Fibroblast of skin of right quadriceps (primary cell): ENCODE measurements at regions not wholly inside any gene's neighbourhood (a gene's known extent, or its start where the extent isn't known, plus 50 kb on each side); places are given as distances from the start of the nearest gene placed in this dataset.
A peak's percentile ranks its signal among the peaks of the same experiment; 100 is the strongest.
"Not testable (repeated sequence)": the region's sequence is repeated elsewhere in the genome, so short reads cannot be mapped to it uniquely, and the experiment has no call there.

Experiments used
- DNase-seq: peaks from one replicate; pipeline ENCODE4 v3.0.0-alpha.2; 2013

GRCh38 chr7:149633976-149634945 is 136.7 kb upstream of the ZNF746 start:
- DNase-seq, result no peak

GRCh38 chr7:149628361-149629149 is 130.9 kb upstream of the ZNF746 start:
- not testable (repeated sequence) for DNase-seq

GRCh38 chr7:149627911-149628310 is 130.3 kb upstream of the ZNF746 start:
- DNase-seq, result no peak

- DNase-seq, result no peak
These were observed 129.4 kb upstream of the ZNF746 start for GRCh38 chr7:149626972-149627371.

DNA sequence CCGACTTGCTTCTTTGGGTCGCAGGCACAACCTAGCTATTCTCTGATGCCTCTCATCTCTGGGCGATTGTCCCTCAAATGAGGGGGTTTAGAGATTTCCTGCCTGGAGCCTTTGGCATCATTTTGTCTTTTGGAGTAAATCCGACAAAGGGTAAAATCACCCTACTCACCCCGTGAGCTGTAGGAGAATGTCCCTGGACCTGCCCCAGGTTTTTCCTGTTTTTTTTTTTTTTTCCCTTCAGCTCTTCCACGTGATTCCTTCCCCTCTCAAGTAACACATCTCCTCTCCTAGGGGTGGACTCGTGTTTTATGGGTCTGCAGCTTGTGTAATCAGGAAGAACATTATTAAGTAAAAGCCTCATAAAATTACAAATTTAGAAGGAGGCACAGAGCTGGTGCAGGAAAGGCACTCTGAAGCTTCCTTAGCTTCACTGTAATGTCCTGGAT is 128.4 kb upstream of the ZNF746 start:
- no peak for DNase-seq

GRCh38 chr7:149625340-149625946 is 127.8 kb upstream of the ZNF746 start:
- peak; percentile 61 for DNase-seq

DNA sequence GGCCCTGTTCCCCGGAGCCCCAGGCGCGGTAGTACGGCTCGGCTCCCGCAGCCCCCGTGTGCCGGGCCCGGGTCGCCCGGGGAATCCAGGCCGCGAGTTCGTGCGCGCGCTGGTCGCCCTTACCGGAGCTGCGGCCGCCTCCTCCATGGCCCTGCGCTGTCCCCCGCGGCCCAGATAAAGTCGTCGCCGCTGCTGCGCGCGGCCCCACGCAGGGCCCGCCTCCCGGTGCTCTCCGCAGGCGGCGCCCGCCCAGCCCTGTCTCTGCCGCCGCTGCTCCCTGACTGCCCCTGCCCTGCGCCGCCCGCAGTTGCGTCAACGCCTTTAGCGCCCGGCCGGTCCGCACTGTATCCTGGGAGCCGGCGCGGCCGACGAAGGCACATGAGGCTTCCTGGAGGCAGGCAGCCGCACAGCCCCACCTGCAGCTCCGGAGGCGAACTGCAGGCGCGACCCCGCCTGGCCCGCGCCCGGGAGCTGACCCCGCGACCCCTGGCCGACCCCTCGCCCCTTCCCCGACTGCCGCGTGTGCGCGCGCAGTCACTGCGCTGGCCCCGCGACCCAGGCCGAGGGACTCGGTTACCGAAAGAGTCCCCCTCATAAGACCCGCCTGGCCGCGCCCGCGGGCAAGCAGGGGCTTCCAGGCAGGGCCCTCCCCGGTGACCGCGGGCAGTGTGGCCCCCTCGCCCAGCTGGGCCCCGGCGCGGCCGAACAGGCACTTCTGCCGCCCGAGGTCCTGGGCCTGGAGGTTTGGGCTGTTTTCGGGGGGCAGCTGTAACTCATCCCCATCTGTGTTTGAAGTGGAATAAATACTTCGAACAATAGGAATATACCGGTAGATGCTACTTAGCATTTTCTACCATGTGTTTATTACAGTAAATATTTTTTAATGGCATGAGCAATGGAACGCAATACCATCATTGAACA is 127.1 kb upstream of the ZNF746 start:
- peak; percentile 91 for DNase-seq

DNA sequence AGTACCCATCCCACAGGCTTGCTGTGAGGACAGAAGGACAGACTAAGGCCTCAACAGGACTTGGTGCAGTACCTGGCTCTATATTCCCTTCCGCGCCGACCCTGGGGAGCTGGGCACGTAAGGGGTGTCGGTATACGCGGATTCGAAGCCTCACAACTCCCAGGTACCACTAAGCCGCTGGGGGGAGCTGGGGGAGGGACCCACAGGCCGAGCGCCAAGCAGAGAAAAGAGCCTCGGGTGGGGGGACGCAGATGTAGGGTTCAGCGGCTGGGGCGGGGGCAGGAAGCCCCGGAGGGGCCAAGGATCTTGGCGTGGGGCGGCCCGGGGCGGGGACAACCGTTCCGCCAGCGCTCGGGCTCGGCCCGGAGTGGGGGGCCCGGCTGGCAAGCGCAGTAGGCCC is 126.4 kb upstream of the ZNF746 start:
- DNase-seq, result peak; percentile 2

DNA sequence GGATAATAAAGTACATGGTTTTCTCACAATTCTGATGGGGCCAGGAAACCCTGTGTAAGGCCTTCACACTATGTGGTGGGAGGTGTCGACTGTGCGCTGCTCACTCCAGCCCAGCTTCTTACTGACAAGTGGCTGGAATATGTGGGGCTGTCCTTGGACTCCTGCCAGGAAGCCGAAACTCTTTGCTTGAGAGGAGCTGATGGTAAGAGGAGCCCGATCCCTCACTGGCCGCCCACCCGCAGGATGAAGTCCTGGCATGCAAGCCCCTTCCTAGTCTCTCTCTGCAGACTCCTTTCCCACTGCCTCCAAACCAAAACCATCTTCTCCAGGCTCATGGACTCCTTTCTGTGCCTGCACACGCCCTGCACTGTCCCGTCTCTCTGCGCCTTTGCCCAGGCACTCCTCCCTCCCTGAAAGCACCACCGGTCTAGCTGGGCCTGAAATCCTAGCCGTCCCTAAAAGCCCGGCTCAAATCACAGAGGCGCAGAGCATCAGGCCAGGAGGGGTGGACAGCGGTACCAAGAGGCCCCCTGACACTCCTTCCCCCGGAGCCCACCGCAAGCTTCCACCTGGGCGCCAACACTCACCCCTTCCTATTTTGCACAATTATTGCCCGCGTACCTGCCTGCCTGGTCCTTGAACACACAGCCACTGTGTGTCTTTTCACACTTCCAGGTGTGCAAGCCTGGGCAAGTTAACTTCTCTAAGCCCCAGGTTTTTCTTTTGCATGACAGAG is 125.8 kb upstream of the ZNF746 start:
- peak; percentile 65 for DNase-seq

DNA sequence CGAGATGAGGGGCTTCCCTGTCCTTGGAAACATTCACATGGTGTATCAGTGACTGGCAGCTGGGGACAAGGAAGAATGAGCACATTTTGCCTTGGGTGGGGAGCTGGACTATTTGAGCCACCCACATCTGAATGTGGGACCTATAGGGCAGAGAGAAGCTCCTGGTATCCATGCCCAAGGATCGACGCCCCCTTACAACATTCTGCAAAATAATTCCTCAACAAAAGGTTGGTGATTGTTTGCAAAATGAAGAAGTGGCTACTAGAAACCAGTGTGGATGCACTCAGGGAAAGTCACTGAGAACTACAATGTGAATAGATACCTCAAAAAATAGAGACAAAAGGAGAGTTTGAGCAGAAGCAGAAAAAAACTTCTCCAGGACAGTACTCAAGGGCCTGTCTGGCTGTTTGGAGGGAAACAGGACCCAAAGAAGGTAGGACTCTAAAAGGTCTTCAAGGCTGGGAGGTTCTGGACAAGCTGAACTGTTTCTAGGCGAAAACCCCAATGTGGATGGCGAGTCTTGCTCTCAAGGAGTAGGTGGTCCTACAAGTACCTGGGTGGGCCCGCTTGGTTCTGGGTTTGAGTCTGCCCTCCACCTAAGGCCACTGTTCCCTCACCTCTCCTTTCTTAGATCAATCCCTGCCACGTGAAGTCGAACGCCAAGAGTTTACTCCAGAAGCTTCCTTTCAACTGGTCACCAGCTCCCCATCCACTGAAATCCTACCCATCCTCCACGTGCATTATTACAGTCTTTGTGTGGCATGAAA is 125.0 kb upstream of the ZNF746 start:
- DNase-seq, result no peak

GRCh38 chr7:149621776-149622175 is 124.2 kb upstream of the ZNF746 start:
- no peak for DNase-seq

GRCh38 chr7:149620961-149621360 is 123.4 kb upstream of the ZNF746 start:
- DNase-seq, result no peak

DNA sequence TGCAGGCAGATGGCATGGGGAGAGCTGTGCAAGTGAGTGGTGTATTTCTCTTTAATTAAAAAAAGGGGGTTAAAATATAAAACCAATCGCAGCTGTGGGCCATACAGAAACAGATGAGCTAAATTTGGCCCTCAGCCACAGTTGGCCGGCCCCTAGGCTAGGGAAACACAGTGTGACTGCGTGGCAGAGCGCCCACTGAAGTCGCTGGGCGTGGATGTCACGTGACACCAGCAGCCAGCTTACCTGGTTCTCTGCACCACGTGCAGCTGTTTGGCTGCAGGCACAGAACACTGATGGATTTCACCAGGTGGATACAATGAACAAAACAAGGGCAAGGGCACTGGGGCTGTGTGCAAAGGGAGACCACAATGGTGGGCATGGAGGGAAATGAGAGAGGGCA is 119.3 kb upstream of the ZNF746 start:
- DNase-seq, result no peak

- DNase-seq, result no peak
These were observed 118.2 kb upstream of the ZNF746 start for GRCh38 chr7:149615690-149616270.

GRCh38 chr7:149610441-149611011 is 112.9 kb upstream of the ZNF746 start:
- DNase-seq, result no peak

DNA sequence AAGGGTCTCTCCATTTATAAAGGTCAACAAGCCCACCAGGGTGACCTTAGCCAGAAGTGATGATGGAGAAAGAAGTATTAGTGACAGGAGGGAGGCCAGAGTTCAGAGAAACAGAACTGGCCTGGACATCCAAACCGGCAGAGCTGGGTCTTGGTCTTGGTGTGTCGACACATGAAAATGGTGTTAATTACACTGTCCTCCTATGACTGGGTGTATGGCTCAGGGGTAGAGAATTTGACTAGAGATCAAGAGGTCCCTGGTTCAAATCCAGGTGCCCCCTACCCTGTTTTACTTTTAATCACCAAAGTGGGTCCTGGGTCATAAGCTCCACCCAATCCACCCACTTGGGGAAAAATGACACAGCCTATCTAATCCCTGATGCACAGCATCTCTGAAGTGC is 110.6 kb upstream of the ZNF746 start:
- no peak for DNase-seq

GRCh38 chr7:149607683-149608082 is 110.1 kb upstream of the ZNF746 start:
- no peak for DNase-seq

GRCh38 chr7:149606826-149607225 is 109.2 kb upstream of the ZNF746 start:
- no peak for DNase-seq

DNA sequence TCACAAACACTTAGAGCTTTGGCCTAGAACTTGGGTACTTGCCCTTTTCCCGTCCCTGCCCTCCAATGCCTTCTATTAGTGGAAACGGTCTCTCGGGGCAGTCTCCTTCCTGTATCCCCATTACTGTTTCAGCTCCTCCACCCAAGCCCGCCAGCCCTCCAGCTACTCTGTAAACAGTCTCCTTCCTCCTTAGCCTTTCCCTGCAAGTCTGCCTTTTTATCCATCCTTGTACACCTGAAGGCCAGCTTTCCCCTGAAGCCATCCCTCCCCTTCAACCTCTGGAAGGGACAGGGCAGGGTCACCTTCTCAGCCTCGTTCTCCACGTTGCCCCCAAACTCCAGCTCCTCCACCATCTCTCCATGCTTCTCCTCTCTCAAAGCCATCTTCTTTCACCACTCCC is 108.1 kb upstream of the ZNF746 start:
- no peak for DNase-seq

DNA sequence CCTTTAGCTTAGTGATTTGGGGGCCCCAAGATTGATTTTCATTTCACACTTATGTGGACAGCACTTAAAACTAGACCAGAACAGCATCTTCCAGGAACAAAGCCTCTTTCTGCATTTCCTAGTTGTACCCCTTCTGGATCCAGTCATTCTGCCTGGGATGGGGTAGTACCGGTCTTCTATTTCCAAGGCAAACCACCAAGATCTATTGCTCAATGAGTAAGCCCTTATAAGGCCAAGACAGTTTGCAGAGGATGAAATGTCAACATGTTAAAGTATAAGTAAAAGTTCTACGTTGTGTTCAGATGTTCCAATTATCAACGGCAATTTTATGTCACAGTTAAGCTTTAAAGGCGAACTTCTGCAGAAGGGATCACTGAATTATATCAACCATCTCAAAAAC is 106.9 kb upstream of the ZNF746 start:
- no peak for DNase-seq
